K562 (cell line): ENCODE measurements at regions not wholly inside any gene's neighbourhood (a gene's known extent, or its start where the extent isn't known, plus 50 kb on each side); places are given as distances from the start of the nearest gene placed in this dataset.

Experiments
- DIDO1 ChIP-seq: fragments of 450-650 bp; IDR thresholded peaks from 2 replicates; pipeline ENCODE4 v1.6.1; 2016; ENCODE audit warnings: low read depth, missing biosample characterization, missing genetic modification characterization
- KAT8 ChIP-seq: fragments of 450-650 bp; IDR thresholded peaks from 2 replicates; pipeline ENCODE4 v1.6.1; 2016; ENCODE audit warnings: low read depth, mild to moderate bottlenecking
- MCM2 ChIP-seq: fragments of 450-650 bp; IDR thresholded peaks from 2 replicates; pipeline ENCODE4 v1.6.1; 2017; ENCODE audit warnings: low read depth, mild to moderate bottlenecking
- MEF2A ChIP-seq: IDR thresholded peaks from 2 replicates; pipeline ENCODE4 v1.6.1; 2011; ENCODE audit warnings: low read depth, mild to moderate bottlenecking, low read length, moderate library complexity; ENCODE audit not compliant: control insufficient read depth
- MYC ChIP-seq, 2 experiments: fragments of 250-450 bp in 1 of 2; sonication (Bioruptor Pico) in 1 of 2; IDR thresholded peaks; 2 replicates each; pipeline versions ENCODE4 v1.5.1 to v1.6.1; 2012 to 2021; ENCODE audit warnings: low read depth in 2 of 2, borderline replicate concordance in 1 of 2, improper control_type of control experiment in 1 of 2, low read length in 1 of 2, mild to moderate bottlenecking in 1 of 2, moderate library complexity in 1 of 2
- NEUROD1 ChIP-seq: fragments of 150-350 bp; IDR thresholded peaks from 2 replicates; pipeline ENCODE4 v1.6.1; 2014; ENCODE audit warnings: borderline replicate concordance, low read length, low read depth; ENCODE audit not compliant: partially characterized antibody
- PPARD ChIP-seq: fragments of 250-450 bp; sonication (Bioruptor Pico); IDR thresholded peaks from 2 replicates; pipeline ENCODE4 v1.8.0; 2022; ENCODE audit warnings: inconsistent platforms, mild to moderate bottlenecking, moderate library complexity
- RBM39 ChIP-seq: fragments of 200-400 bp; formaldehyde crosslinking; optimal IDR thresholded peaks from 2 replicates; pipeline ENCODE3; 2018; ENCODE audit warnings: low read depth, low read length
- SIX5 ChIP-seq, 2 experiments: IDR thresholded peaks; 2 replicates each; pipeline ENCODE4 v1.6.1; 2011; ENCODE audit warnings: low read length in 2 of 2, borderline replicate concordance in 1 of 2, low read depth in 1 of 2, mild to moderate bottlenecking in 1 of 2, moderate library complexity in 1 of 2; ENCODE audit not compliant: insufficient read depth in 1 of 2
- SP2 ChIP-seq: IDR thresholded peaks from 2 replicates; pipeline ENCODE4 v1.6.1; 2011; ENCODE audit warnings: mild to moderate bottlenecking, low read depth, low read length, moderate library complexity; ENCODE audit not compliant: poor library complexity, severe bottlenecking; ENCODE audit errors: extremely low read depth
- TAF9B ChIP-seq: fragments of 450-650 bp; IDR thresholded peaks from 2 replicates; pipeline ENCODE4 v1.6.1; 2018; ENCODE audit warnings: mild to moderate bottlenecking; ENCODE audit not compliant: partially characterized antibody
- ZBED1 ChIP-seq: IDR thresholded peaks from 2 replicates; pipeline ENCODE4 v1.6.1; 2014
- ZNF121 ChIP-seq: sonication (generic); formaldehyde crosslinking; conservative IDR thresholded peaks from 2 replicates; pipeline ENCODE4 v1.8.0; 2022; ENCODE audit warnings: missing genetic modification reagents
- ZNF140 ChIP-seq: fragments of 250-450 bp; sonication (Bioruptor Pico); IDR thresholded peaks from 2 replicates; pipeline ENCODE4 v1.8.0; 2021; ENCODE audit warnings: moderate library complexity, mild to moderate bottlenecking, inconsistent platforms
- ZNF384 ChIP-seq: IDR thresholded peaks from 2 replicates; pipeline ENCODE4 v1.6.1; 2012; ENCODE audit warnings: low read depth, low read length, improper control_type of control experiment
- ZNF408 ChIP-seq: fragments of 250-450 bp; sonication (Bioruptor Pico); IDR thresholded peaks from 2 replicates; pipeline ENCODE4 v1.4.0; 2020; ENCODE audit warnings: low read depth, mild to moderate bottlenecking, moderate library complexity
- ZNF41 ChIP-seq: fragments of 250-450 bp; sonication (Bioruptor Pico); conservative IDR thresholded peaks from 2 replicates; pipeline ENCODE4 v1.4.0; 2020; ENCODE audit warnings: mild to moderate bottlenecking
- ZNF668 ChIP-seq: fragments of 250-450 bp; sonication (Bioruptor Pico); IDR thresholded peaks from 2 replicates; pipeline ENCODE4 v1.8.0; 2022; ENCODE audit warnings: mild to moderate bottlenecking, inconsistent platforms
- TF ChIP-seq, protein P1 (sequence below): fragments of 250-450 bp; sonication (Bioruptor Pico); IDR thresholded peaks from 2 replicates; pipeline ENCODE4 v1.8.0; 2021; ENCODE audit warnings: mild to moderate bottlenecking, moderate library complexity
- TF ChIP-seq, protein P2 (sequence below): fragments of 450-650 bp; IDR thresholded peaks from one replicate; pipeline ENCODE4 v1.6.1; 2018; ENCODE audit warnings: mild to moderate bottlenecking, moderate library complexity; ENCODE audit not compliant: partially characterized antibody
- TF ChIP-seq, protein P3 (sequence below), 2 experiments: fragments of 200-800 bp in 1 of 2; sonication (Bioruptor generic) in 1 of 2; sonication (generic) in 1 of 2; formaldehyde crosslinking in 1 of 2; IDR thresholded peaks in 1 of 2; conservative IDR thresholded peaks in 1 of 2; 2 replicates each; pipeline versions ENCODE4 v1.5.0 to v1.6.1; 2016 to 2020; ENCODE audit warnings: missing compliant biosample characterization in 1 of 2, missing genetic modification characterization in 1 of 2, missing genetic modification reagents in 1 of 2
- TF ChIP-seq, protein P4 (sequence below): fragments of 450-650 bp; IDR thresholded peaks from 2 replicates; pipeline ENCODE4 v1.6.1; 2016; ENCODE audit warnings: borderline replicate concordance

DNA sequence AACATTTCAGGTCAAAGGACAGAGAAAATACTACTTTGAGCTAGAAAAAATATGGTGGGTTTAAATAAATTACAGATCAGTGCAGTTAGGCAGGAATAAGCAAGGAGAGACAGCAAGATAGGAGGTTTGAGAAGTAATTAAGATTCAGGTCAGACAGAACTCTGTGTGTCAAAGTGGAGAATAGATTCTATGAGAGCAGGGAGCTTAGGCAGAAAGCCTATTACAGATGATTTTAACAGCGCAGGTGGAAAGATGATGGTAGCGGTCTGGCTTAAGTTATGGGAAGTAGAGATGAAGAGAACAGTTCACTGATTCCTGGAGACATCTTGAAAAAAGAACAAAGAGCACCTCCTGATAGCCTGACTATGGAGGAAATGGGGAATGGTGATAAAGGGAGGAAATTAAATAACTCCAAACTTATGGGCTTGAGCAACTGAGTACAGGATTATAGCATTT, 106.0 kb downstream of the APIP start (continued):
- TF ChIP-seq, protein P1, sequence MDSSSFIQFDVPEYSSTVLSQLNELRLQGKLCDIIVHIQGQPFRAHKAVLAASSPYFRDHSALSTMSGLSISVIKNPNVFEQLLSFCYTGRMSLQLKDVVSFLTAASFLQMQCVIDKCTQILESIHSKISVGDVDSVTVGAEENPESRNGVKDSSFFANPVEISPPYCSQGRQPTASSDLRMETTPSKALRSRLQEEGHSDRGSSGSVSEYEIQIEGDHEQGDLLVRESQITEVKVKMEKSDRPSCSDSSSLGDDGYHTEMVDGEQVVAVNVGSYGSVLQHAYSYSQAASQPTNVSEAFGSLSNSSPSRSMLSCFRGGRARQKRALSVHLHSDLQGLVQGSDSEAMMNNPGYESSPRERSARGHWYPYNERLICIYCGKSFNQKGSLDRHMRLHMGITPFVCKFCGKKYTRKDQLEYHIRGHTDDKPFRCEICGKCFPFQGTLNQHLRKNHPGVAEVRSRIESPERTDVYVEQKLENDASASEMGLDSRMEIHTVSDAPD (CRISPR knock-in tag), result no peak
- TF ChIP-seq PPARD (CRISPR knock-in tag) (no peak), ZNF384 (no peak), SP2 (no peak), MCM2 (no peak), KAT8 (no peak), ZBED1 (no peak), ZNF408 (CRISPR knock-in tag) (no peak), MEF2A (no peak), ZNF121 (no peak), MYC (IDR thresholded peaks at IDR 0.05; ENCODE audit: low read depth, low read length) (no peak), MYC (CRISPR knock-in tag; IDR thresholded peaks at IDR 0.05; ENCODE audit: borderline replicate concordance, low read depth) (no peak), TAF9B (no peak), DIDO1 (tag) (peak; percentile 66; the same call in 1 of the 2 replicates), SIX5 (IDR thresholded peaks at IDR 0.05; ENCODE audit: borderline replicate concordance in 1 of 2, insufficient read depth in 1 of 2, low read depth in 1 of 2, low read length in 2 of 2) (no peak), ZNF140 (no peak), RBM39 (no peak), ZNF668 (no peak), ZNF41 (CRISPR knock-in tag) (no peak), NEUROD1 (no peak)
- TF ChIP-seq, protein P2, sequence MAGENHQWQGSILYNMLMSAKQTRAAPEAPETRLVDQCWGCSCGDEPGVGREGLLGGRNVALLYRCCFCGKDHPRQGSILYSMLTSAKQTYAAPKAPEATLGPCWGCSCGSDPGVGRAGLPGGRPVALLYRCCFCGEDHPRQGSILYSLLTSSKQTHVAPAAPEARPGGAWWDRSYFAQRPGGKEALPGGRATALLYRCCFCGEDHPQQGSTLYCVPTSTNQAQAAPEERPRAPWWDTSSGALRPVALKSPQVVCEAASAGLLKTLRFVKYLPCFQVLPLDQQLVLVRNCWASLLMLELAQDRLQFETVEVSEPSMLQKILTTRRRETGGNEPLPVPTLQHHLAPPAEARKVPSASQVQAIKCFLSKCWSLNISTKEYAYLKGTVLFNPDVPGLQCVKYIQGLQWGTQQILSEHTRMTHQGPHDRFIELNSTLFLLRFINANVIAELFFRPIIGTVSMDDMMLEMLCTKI, result no peak
- TF ChIP-seq, protein P3, sequence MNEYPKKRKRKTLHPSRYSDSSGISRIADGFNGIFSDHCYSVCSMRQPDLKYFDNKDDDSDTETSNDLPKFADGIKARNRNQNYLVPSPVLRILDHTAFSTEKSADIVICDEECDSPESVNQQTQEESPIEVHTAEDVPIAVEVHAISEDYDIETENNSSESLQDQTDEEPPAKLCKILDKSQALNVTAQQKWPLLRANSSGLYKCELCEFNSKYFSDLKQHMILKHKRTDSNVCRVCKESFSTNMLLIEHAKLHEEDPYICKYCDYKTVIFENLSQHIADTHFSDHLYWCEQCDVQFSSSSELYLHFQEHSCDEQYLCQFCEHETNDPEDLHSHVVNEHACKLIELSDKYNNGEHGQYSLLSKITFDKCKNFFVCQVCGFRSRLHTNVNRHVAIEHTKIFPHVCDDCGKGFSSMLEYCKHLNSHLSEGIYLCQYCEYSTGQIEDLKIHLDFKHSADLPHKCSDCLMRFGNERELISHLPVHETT (CRISPR knock-in tag; conservative IDR thresholded peaks at IDR 0.05 in 1 of 2, IDR thresholded peaks at IDR 0.05 in 1 of 2), result 0 out of 4 replicates have a peak, but pooled peaks of 1 of the 2 experiments have one; percentile 15
- TF ChIP-seq, protein P4, sequence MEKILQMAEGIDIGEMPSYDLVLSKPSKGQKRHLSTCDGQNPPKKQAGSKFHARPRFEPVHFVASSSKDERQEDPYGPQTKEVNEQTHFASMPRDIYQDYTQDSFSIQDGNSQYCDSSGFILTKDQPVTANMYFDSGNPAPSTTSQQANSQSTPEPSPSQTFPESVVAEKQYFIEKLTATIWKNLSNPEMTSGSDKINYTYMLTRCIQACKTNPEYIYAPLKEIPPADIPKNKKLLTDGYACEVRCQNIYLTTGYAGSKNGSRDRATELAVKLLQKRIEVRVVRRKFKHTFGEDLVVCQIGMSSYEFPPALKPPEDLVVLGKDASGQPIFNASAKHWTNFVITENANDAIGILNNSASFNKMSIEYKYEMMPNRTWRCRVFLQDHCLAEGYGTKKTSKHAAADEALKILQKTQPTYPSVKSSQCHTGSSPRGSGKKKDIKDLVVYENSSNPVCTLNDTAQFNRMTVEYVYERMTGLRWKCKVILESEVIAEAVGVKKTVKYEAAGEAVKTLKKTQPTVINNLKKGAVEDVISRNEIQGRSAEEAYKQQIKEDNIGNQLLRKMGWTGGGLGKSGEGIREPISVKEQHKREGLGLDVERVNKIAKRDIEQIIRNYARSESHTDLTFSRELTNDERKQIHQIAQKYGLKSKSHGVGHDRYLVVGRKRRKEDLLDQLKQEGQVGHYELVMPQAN, result no peak
- TF ChIP-seq, all 486 proteins: peak for 16
